ENCODE measurements at regions not wholly inside any gene's neighbourhood (a gene's known extent, or its start where the extent isn't known, plus 50 kb on each side); places are given as distances from the start of the nearest gene placed in this dataset.
A peak's percentile ranks its signal among the peaks of the same experiment; 100 is the strongest.
"Not testable (repeated sequence)": the region's sequence is repeated elsewhere in the genome, so short reads cannot be mapped to it uniquely, and the experiment has no call there.

DNA sequence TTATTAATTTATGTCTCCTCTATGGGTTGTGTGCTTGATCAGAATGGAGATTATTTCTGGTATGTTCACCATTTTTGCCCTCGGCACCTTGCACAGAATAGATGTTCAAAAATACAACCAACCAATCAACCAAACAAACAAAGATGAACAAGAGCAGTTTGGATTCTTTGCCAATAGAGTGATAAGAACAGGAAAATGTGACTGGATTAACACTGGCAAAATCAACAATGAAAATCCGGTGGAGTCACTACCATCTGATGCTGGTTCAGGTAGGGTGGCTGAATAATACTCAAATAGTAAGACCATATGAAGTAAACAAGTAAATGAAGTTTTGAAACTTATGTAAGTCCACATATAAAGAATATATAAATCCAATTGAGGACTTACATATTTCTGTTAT, 685.0 kb upstream of the EPHA5 start:
- no peak for DNase-seq

DNA sequence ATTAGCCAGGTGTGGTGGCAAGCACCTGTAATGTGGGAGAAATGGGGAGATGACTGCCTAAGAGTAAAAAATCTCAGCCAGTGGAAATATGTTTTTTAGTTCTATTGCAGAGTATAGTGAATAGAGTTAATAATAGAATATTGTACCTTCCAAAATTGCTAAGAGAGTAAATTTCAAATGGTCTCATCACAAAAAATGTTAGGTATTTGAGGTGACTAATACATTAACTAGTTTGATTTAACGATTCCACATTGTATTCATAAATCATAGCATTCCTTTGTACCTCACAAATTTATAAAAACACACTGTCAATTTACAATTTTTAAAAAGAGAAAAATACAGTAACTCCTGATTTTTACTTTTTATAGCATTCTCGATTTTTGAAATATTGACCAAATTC, 681.5 kb upstream of the EPHA5 start:
- no peak for DNase-seq

DNA sequence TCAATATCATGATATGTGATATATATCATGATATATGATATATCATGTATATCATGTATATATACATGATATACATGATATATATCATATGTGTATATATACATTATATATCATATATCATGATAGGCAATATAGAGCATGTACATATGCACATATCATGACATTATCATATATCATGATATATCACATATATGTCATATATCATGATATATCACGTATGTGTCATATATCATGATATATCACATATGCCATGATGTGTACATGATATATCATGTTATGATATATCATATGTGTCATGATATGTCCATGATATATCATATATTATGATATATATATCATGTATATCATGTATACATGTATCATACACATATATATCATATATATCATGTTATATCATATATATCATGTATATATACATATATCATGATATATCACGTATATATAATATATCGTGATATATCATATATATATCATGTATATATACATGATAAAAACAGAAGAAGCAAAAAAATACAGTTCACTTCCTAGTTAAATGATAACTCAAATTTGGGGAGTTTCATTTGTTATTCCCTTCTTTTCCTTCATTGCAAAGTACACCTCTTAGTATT, 670.1 kb upstream of the EPHA5 start:
- no peak for DNase-seq

DNA sequence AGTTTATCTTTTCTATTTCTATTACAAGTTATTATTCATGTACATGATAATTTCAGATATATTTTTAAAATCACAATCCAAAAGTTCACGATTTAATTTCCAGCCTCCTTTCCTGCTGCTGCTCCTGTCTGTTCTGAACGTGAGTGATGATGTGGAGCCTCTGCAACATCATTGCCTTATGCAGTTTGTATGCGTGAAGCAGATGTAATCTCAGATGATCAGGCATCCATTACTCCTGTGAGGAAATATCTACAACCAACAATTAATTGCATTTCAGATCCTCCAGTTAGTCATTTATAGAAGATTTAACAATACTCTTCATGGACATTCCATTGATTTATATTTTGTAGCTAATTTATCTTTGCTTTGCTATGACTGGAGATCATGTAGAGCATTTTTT, 668.7 kb upstream of the EPHA5 start:
- DNase-seq, result no peak

- no peak for DNase-seq
Observed at GRCh38 chr4:66331761-66332160, 661.5 kb upstream of the EPHA5 start.

- no peak for DNase-seq
Observed at GRCh38 chr4:66330125-66330524, 659.8 kb upstream of the EPHA5 start.

DNA sequence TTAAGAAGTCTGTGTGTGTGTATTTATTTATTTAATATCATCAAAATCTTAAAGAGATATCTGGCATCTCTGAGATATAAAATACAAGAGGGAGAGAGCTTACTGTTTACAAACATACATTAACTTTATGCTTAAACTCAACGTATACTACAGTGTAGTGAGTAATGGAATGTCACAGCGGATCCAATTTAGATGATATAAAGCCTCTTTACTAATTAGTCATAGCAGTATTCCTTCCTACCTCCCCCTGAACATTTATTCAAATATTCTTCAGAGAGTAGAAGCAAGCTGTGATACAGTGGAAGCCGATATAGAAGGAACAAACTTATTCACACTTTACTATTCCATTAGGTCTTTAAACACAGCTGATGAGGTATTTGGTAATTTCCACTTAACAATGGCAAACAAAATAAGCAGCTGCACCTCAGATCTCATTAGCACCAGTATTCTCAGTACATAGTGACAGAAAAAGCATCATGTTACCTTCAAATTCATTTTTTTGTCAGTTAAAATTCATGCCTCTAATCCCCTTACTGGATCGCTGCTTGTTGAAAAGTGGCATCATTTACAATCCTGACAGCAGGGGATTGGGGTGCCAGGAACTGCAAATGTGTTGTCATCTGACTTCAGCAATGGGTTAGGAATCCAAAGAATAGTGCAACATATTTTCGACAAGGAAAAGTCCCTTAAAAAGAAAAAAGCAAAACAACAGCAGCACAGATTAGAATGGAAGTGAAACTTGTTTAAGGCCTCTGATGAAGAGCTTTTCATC, 658.7 kb upstream of the EPHA5 start:
- no peak for DNase-seq

- no peak for DNase-seq
Observed at GRCh38 chr4:66307641-66308438, 637.6 kb upstream of the EPHA5 start.

DNA sequence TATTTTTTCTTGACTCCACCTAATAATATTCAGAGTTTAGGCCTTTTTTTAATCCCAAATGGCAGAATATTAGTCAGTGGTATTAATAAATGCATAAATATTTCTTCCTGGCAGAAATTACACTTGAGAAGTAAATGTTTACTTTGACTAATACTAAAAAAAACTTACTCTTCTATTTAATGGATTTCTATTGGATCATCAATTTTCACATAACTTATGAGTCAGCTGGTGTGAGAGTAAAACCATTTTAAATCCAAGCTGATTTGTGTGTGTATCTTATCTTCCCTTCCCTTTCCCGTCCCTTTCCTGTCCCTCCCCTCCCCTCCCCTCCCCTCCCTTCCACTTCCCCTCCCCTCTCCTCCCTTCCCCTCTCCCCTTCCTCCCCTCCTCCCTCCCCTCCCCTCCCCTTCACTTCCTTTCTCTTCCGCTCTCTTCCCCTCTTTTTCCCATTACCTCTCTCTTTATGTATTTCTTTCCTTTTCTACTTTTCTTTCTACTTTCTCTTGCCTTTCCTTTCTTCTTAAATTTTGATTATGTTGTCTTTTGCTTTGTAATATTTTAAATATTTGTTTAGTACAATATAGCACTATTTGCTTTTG, 630.1 kb upstream of the EPHA5 start:
- no peak for DNase-seq

DNA sequence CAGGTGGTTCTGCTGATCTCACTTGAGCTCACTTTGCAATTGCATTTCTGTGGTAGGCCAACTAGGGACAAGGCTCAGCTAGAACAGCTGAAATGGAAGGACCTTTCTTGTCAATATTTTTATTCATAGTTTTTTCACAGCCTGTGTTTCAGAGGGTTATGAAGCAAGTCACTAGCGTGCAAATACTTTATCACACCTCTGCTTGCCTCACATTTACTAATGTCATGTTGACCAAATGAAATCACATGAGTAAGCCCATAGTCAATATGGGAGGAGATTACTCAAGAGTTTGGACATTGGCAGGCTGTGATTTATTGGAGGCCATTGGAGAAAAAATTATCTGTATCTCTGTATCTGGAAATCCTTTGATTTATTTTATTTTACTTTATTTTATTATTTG, 628.3 kb upstream of the EPHA5 start:
- DNase-seq, result no peak

DNA sequence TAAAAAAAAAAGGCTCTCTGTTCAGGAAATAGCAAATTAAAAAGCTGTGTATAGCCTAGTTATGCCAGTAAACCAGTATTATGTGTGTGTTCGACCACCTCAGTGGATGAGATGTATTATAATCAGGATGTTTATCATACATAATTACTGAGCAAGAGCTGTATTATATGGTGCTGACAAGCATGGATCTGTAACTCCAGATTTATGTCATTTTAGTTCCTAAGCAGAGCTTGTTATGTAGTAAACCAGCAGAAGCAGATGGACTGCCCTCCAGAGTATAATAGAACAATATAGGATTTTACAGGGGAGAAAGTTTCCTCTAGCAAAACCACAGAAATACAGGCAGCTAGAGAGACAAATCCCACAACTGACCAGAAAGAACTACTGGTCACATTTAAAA, 627.4 kb upstream of the EPHA5 start:
- no peak for DNase-seq

DNA sequence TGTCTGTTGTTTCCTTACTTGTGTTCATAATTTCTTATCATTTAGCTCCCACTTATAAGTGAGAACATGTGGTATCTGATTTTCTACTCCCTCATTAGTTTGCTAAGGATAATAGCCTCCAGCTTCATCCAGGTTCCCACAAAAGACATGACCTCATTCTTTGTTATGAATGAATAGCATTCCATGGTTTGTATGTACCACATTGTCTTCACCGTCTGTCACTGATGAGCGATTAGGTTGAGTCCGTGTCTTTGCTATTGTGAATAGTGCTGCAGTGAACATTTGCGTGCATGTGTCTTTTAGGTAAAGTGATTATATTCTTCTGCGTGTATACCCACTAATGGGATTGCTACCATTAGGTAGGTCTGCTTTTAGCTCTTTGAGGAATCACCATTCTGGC, 624.3 kb upstream of the EPHA5 start:
- no peak for DNase-seq

- no peak for DNase-seq
Observed at GRCh38 chr4:66284991-66285451, 614.7 kb upstream of the EPHA5 start.

GRCh38 chr4:66279084-66279483, 608.8 kb upstream of the EPHA5 start:
- DNase-seq, result no peak

DNA sequence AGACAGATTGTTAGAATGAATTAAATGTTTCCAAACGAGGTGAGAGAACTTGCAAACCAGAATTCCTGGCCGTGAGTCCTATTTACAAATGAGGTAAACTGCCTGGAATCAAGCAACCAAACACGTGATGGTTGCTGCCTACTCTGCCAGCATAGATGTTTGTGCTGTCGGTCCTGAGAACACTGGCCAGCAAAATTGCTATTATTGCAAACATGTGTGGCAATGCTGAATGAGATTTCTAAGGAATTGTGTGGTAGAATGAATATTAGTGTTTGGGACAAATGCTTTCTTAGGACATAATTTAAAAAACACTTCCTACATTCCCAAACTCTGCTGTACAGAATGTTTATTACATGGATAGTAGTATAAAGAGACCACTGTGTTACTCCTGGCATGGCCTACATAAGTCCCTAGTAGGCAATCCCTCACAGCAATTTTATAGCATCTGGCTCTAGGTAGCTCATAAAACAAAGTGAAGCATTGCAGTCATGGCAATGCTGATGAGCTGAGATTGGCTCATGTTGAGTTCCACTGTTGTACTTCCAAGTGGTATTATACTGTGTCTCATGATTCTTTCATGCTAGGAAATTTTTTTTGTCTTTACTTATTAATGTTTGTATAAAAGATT, 605.2 kb upstream of the EPHA5 start:
- no peak for DNase-seq

DNA sequence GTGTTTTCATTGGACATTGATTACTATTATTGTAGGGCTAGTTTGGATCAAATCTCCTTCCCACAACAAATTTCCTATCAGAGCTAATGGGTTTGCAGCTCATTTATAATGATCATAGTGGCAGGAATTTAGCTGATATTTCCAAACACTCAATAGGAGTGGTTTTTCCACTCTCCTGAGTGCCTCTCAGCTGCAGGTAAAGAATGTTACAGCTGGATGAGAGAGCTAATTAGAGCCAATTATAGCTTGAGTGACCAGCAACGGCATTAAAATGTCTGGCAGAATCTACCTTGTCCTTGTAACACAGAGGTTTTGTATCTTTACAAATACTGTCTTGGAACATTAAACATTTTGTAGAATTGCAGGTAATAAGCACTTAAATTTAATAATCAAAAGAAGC, 602.8 kb upstream of the EPHA5 start:
- no peak for DNase-seq

GRCh38 chr4:66270356-66270755, 600.1 kb upstream of the EPHA5 start:
- not testable (repeated sequence) for DNase-seq

- DNase-seq, result not testable (repeated sequence)
Observed at GRCh38 chr4:66266554-66266953, 596.3 kb upstream of the EPHA5 start.

GRCh38 chr4:66266035-66266434, 595.7 kb upstream of the EPHA5 start:
- no peak for DNase-seq

- DNase-seq, result peak; percentile 4
Observed at GRCh38 chr4:66252291-66252690, 582.0 kb upstream of the EPHA5 start.

- no peak for DNase-seq
Observed at GRCh38 chr4:66246643-66247042, 576.4 kb upstream of the EPHA5 start.

GRCh38 chr4:66235876-66236275, 565.6 kb upstream of the EPHA5 start:
- no peak for DNase-seq

- DNase-seq, result no peak
Observed at GRCh38 chr4:66229885-66230284, 559.6 kb upstream of the EPHA5 start.

All from hematopoietic multipotent progenitor cell treated with erythropoietin and hydrocortisone succinate and interleukin-3 and kit ligand, for 4 days (in vitro differentiated cells).